ENCODE measurements at regions not wholly inside any gene's neighbourhood (a gene's known extent, or its start where the extent isn't known, plus 50 kb on each side); places are given as distances from the start of the nearest gene placed in this dataset.

- H2AFZ ChIP-seq (ENCODE audit: low read length) = no peak overlapping the region
- peaks cover 4% of the 10 kb centered on the region; the same call in 1 of the 2 replicates for H3K27me3 ChIP-seq (ENCODE audit: low read length)
- no TSS peak for BruUV-seq (replicated peaks)
- ATAC-seq (no peak), DNase-seq (no peak)
- no peaks in the 10 kb centered on the region for H3K9me2 ChIP-seq (replicated peaks; ENCODE audit: low read length)
- no peaks in the 10 kb centered on the region for H3K79me2 ChIP-seq (ENCODE audit: low read length)
- no peaks in the 10 kb centered on the region for H3K9me3 ChIP-seq (ENCODE audit: low read length)
- no peaks in the 10 kb centered on the region for H4K20me1 ChIP-seq (ENCODE audit: low read length)
- ChIA-PET POLR2A (ENCODE audit: unreplicated experiment) (no interaction called here), CTCF (no interaction called here)
- TF ChIP-seq CTCF (conservative IDR thresholded peaks at IDR 0.05; ENCODE audit: low read depth, low read length) (no peak), EZH2 (IDR thresholded peaks at IDR 0.05; ENCODE audit: low read length, unreplicated experiment) (no peak), EZH2phosphoT487 (IDR thresholded peaks at IDR 0.05; ENCODE audit: borderline replicate concordance, low read length) (no peak)
- H3K9ac ChIP-seq (ENCODE audit: low read length) = no peak overlapping the region
- no peak overlapping the region for H3K27ac ChIP-seq (ENCODE audit: low read length)
- no peaks in the 10 kb centered on the region for H3K36me3 ChIP-seq (ENCODE audit: low read depth, low read length)
- intact Hi-C loops (cut with micrococcal nuclease) = no loop called here
- no peaks in the 10 kb centered on the region for H3F3A ChIP-seq (ENCODE audit: low read length, unreplicated experiment)
- no peak overlapping the region for H3K4me3 ChIP-seq (ENCODE audit: low read length)
- H3K4me2 ChIP-seq (ENCODE audit: low read length) = no peak overlapping the region
- no peaks in the 10 kb centered on the region for H3K4me1 ChIP-seq (ENCODE audit: insufficient read depth, low read length)
These were observed 613.2 kb upstream of the RAB6C start for GRCh38 chr2:129366263-129366662.

- no peak overlapping the region for H3K9ac ChIP-seq (ENCODE audit: low read length)
- H2AFZ ChIP-seq (ENCODE audit: low read length) = no peak overlapping the region
- ChIA-PET CTCF (no interaction called here), POLR2A (ENCODE audit: unreplicated experiment) (no interaction called here)
- no peaks in the 10 kb centered on the region for H3F3A ChIP-seq (ENCODE audit: low read length, unreplicated experiment)
- no peaks in the 10 kb centered on the region for H3K4me1 ChIP-seq (ENCODE audit: insufficient read depth, low read length)
- H3K27ac ChIP-seq (ENCODE audit: low read length) = no peak overlapping the region
- DNase-seq (no peak), ATAC-seq (no peak)
- H3K9me3 ChIP-seq (ENCODE audit: low read length) = no peaks in the 10 kb centered on the region
- TF ChIP-seq EZH2 (IDR thresholded peaks at IDR 0.05; ENCODE audit: low read length, unreplicated experiment) = no peak
- TF ChIP-seq EZH2phosphoT487 (IDR thresholded peaks at IDR 0.05; ENCODE audit: borderline replicate concordance, low read length) = no peak
- TF ChIP-seq CTCF (conservative IDR thresholded peaks at IDR 0.05; ENCODE audit: low read depth, low read length) = no peak
- no peaks in the 10 kb centered on the region for H3K36me3 ChIP-seq (ENCODE audit: low read depth, low read length)
- peaks cover 4% of the 10 kb centered on the region; the same call in 1 of the 2 replicates for H3K27me3 ChIP-seq (ENCODE audit: low read length)
- H3K4me2 ChIP-seq (ENCODE audit: low read length) = no peak overlapping the region
- no peaks in the 10 kb centered on the region for H3K9me2 ChIP-seq (replicated peaks; ENCODE audit: low read length)
- H4K20me1 ChIP-seq (ENCODE audit: low read length) = no peaks in the 10 kb centered on the region
- no TSS peak for BruUV-seq (replicated peaks)
- no peaks in the 10 kb centered on the region for H3K79me2 ChIP-seq (ENCODE audit: low read length)
- no peak overlapping the region for H3K4me3 ChIP-seq (ENCODE audit: low read length)
- intact Hi-C loops (cut with micrococcal nuclease) = no loop called here
These were observed 612.4 kb upstream of the RAB6C start for GRCh38 chr2:129367107-129367506.

GRCh38 chr2:129369437-129369836 is 610.0 kb upstream of the RAB6C start:
- Histone ChIP-seq H3K9ac (ENCODE audit: low read length) (no peak overlapping the region), H3K27ac (ENCODE audit: low read length) (no peak overlapping the region), H3K36me3 (ENCODE audit: low read depth, low read length) (no peaks in the 10 kb centered on the region), H4K20me1 (ENCODE audit: low read length) (no peaks in the 10 kb centered on the region), H3F3A (ENCODE audit: low read length, unreplicated experiment) (no peaks in the 10 kb centered on the region), H3K4me3 (ENCODE audit: low read length) (no peak overlapping the region), H3K9me3 (ENCODE audit: low read length) (no peaks in the 10 kb centered on the region), H3K9me2 (replicated peaks; ENCODE audit: low read length) (no peaks in the 10 kb centered on the region), H3K79me2 (ENCODE audit: low read length) (no peaks in the 10 kb centered on the region), H2AFZ (ENCODE audit: low read length) (no peak overlapping the region), H3K4me2 (ENCODE audit: low read length) (no peak overlapping the region), H3K27me3 (ENCODE audit: low read length) (peaks cover 4% of the 10 kb centered on the region; the same call in 1 of the 2 replicates), H3K4me1 (ENCODE audit: insufficient read depth, low read length) (no peaks in the 10 kb centered on the region)
- TF ChIP-seq EZH2phosphoT487 (IDR thresholded peaks at IDR 0.05; ENCODE audit: borderline replicate concordance, low read length) = no peak
- TF ChIP-seq CTCF (conservative IDR thresholded peaks at IDR 0.05; ENCODE audit: low read depth, low read length) = no peak
- TF ChIP-seq EZH2 (IDR thresholded peaks at IDR 0.05; ENCODE audit: low read length, unreplicated experiment) = no peak
- ChIA-PET CTCF (no interaction called here), POLR2A (ENCODE audit: unreplicated experiment) (no interaction called here)
- intact Hi-C loops (cut with micrococcal nuclease) = no loop called here
- no peak for ATAC-seq
- BruUV-seq (replicated peaks) = no TSS peak
- no peak for DNase-seq
